Hematopoietic multipotent progenitor cell treated with erythropoietin and hydrocortisone succinate and interleukin-3 and kit ligand, for 15 days (in vitro differentiated cells): ENCODE measurements at regions not wholly inside any gene's neighbourhood (a gene's known extent, or its start where the extent isn't known, plus 50 kb on each side); places are given as distances from the start of the nearest gene placed in this dataset.
"Not testable (repeated sequence)": the region's sequence is repeated elsewhere in the genome, so short reads cannot be mapped to it uniquely, and the experiment has no call there.

Experiments used
- DNase-seq: peaks from one replicate; pipeline ENCODE4 v3.0.0-alpha.2; 2015; ENCODE audit warnings: low spot score

DNA sequence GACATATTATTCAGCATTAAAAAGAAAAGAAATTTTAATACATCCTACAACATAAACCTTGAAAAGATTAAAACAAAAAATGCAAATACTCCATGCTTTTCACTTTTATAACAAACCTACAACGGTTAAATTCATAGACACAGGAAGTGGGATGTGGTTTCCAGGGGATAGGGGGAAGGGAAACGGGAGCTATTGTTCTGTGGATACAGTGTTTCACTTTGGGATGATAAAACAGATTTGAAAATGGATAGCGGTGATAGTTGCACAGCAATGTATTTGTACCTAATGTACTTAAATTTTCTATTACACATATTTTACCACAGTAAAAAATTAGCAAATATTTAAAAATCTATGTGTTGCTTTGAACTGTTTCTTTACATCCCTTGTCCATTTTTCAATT is 368.0 kb downstream of the CDY2B start:
- not testable (repeated sequence) for DNase-seq

DNA sequence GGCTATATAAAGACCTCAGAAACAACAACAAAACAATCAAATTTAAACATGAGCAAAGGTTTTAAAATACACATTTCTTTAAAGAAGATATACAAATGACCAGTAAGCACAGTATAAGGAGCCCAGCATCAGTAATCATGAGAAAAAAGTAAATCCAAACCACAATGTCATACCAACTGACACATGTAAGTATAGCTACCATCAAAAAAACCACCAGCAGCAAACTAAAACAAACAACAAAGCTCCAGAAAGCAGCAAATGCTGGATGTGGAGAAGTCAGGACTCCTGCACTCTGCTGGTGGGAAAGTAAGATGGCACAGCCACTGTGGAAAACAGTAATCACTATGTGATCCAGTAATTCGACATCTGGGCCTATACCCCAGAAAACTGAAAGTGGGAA is 368.5 kb downstream of the CDY2B start:
- DNase-seq = not testable (repeated sequence)

DNA sequence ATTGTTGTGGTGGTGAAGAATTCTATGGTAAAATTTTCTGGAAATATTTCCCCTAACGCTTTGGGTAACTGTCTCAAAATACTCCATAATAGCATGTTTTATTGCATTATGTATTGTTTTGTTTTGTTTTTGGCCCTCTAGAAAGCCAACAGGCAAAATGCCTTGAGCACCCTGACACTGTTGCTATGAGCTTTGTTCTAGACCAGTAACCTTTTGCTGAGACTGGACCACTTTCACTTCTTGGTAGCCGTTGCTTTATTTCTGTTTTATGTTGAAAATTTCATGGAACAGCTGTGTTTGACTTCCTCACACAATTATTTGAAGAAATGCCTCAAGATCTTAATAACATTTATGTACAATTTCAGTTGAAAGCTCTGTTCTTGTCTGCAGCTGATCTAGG is 374.2 kb downstream of the CDY2B start:
- DNase-seq = not testable (repeated sequence)

DNA sequence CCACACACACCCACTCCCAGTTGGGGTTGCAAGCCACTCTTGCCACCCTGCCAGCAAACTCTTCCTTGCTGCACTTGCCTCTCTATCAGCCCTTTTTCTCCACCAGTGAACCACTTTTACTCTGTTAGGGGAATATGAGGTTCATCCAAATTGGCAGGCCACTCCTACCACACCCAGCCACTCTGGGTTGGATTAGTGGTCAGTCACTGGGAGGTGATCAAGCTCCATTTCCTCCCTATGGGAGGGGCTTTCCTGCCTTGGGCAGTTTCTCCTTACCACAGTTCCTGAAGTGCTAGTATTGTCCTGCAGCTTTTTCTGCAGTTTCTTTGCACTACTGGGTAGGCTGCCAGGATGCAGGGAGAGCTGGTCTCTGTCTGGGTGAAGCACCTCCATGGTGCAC is 395.3 kb downstream of the CDY2B start:
- not testable (repeated sequence) for DNase-seq

DNA sequence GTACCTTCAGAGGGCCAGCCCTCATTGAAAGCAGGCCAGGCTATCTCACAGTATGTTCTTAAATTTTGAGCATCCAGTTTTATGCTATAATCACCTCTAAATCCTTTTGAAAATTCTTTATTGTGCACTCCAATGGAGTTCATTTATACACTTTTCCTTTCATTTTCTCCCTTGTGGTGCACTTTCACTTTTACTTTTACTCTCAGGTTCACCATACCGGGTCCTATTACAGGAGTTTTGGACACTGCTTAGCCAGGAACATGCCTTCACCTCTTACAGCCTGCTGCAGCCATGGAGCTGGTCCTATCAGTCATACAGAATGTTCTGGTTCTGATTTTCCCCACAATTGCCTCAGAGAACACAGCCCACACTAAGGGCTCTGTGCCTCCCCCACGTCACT is 395.9 kb downstream of the CDY2B start:
- DNase-seq = not testable (repeated sequence)

DNA sequence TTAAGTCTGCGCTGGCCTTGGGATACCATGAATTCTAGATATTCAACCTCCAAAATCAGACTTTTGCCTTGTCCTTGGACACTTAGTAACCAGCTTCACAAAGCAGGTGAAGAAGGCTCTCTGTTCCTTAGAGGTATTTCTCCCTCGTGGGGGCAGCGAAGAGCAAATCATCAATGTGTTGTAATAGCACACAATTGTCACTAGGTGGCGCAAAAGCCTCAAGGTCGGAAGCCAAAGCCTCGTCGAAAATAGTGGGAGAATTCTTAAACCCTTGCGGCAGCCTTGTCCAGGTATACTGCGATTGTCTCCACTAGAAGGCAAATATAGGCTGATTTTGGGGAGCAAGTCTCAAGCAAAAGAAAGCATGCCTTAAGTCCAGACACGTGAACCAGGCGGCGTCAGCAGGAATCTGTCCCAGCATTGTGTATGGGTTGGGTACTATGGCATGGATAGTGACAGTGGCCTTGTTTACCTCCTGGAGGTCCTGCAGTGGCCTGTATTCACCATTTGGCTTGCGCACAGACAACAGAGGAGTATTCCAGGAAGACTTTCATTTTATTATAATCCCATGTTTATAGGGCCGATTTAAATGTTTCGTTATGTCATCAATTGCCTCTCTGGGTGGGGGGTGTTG is 398.5 kb downstream of the CDY2B start:
- not testable (repeated sequence) for DNase-seq

DNA sequence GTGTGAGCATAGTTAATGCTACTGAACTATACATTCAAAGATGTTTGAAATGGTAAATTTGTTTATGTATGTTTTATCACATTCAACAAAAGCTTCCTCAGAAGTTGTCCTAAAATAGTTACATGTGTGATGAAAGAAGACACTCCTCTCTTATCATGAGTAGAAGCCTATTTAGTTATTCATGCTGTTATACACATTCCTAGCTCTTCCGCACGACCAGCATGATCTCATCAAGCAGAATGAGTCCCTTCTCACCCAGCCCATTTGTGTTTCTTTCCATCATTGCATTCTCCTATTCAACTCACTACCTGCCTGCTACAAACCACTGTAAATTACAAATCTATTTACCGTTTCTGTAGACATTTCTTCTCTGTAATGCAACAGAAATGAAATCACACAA is 408.0 kb downstream of the CDY2B start:
- not testable (repeated sequence) for DNase-seq

DNA sequence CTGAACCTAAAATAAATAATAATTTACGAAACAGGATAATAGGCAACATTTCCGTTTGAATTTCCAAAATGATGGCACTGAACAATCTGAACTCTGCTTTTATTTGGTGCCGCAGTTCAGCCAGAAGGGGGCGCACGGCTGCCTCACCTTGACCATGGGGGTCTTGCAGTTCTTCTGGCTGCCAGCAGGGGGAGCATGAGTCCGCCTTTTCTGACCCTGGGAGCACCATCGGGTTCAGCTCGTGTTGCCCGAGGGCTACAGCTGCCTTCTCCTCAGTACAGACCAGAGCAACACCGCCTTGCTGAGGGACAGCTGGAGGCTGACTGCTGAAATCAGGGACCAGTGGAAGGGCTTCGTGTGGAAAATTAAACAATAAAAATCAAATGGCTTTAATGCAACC is 420.3 kb downstream of the CDY2B start:
- DNase-seq = not testable (repeated sequence)

DNA sequence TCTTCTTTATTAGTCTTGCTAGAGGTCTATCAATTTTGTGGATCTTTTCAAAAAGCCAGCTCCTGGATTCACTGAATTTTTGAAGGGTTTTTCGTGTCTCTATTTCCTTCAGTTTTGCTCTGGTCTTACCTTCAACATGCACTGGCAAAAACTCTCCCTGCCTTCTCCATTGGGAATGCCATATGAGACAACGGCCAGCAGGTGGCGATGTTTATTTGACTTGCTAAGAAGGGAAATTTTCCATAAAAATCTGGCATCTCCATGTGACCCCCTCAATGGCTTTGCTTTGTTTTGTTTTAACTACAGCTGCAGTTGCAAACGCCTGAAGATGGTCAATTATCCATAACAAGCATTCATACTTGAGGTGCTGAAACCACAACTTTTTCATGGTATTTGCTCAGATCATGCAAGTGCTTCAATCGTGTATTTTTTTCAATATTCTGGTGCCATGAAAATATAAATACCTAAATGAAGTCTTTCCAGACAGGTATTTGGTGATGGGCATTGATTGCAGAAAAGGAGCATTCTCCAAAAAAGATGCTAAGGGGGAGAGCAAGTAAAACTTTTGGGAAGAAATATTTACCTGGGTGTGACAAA is 449.4 kb downstream of the CDY2B start:
- DNase-seq = peak; percentile 2

DNA sequence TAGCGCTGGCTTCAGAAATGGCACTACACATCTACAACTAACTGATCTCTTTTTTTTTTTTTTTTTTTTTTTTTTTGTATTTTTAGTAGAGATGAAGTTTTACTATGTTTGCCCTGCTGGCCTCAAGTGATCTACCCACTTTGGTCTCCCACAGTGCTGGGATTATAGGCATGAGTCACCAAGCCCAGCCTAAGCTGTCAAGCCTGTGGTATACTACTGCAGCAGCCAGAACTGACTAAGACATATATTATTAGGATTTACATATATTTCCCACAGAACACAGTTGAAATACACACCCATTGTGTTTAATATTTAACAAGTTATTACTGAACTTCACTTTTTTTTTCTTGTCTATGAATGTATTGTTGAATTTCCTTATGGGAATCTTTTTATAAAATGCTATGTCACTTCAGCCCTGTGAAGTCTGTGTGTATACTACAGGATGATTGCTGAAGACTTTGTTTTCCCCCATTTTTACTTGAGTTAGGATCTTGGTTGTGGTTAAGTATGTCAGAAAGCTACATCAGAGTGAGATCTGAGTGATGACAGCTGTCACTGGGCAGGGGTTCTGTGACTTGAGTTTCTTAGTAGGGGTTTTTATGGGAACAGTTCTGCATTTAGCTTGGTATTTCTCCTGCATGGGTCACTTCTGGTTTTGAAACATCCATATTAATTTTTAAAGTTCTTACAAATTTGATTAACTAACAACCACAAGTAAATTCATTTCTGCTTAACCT is 481.5 kb downstream of the CDY2B start:
- DNase-seq = no peak

DNA sequence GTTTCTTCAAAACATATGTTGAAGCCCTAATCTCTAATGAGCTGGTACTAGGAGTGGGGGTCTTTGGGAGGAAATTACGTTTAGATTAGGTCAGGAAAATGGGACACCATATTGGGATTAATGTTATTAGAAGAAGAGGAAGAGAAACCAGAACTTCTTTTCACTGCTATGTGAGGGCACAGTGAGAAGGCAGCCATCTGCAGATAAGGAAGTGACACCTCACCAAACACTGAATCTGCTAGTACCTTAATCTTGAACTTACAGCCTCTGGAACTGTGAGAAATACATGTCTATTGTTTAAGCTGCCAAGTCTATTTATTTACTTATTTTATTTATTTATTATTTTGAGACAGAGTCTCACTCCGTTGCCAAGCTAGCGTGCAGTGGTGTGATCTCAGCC is 482.4 kb downstream of the CDY2B start:
- DNase-seq = no peak

DNA sequence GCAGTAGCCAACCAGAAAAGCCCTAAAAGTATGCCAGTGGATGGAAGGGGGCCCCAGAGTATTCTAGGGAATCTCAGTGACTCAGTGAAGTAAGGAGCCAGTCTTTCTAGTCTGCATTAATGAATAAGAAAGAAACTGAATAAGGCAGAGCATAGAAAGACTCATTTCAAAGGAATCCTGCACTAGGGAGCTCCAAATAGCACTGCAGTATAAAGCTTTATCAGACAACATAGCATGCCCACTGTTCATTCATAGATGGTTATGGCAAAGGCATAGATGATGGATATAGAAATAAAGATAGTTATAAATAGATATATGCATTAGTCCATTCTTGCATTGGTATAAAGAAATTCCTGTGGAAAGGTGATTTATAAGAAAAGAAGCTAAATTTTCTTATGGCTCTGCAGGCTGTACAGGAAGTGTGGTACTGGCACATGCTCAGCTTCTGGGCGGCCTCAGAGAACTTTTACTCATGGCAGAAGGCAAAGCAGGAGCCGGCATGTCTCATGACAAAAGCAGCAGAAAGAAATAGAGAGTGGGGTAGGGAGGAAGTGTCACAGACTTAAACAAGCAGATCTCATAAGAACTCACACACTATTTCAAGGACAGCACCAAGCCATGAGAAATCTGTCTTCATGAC is 498.5 kb downstream of the CDY2B start:
- DNase-seq = no peak

DNA sequence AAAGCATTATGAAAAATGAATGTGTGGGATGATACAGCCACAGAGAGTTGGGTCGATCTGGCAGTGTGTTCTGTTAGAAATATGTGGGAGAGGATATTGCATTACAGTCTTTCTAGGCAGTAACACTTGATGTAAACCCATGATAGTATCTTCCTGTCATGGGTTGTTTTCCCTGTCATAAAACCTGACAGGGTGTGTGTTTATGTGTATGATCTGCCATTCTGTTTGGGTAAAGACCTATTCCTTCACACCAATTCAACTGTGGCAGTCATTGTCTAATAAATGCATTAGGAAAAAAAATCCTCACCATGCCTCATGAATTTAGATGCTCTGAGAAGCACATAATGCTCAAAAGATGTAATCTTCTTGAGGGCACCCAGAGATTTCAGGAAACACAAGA is 501.7 kb downstream of the CDY2B start:
- no peak for DNase-seq

DNA sequence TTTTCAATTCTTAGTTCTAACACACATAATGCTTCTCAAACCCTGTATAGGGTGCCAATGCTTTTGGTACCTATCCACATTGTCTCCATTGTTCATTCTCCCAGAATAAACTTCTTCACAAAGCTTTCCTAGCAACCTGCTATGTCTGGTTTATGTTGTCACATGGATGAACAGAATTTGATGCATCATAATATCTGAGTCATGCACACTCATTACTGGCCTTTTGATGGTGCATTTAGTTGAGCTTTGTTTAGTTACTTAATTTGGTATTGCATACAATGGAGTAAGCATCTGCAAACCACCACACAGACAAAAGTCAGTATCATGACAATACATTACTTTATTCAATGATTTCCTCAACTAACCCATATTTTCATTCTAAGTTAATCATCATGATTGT is 511.6 kb downstream of the CDY2B start:
- DNase-seq = no peak

DNA sequence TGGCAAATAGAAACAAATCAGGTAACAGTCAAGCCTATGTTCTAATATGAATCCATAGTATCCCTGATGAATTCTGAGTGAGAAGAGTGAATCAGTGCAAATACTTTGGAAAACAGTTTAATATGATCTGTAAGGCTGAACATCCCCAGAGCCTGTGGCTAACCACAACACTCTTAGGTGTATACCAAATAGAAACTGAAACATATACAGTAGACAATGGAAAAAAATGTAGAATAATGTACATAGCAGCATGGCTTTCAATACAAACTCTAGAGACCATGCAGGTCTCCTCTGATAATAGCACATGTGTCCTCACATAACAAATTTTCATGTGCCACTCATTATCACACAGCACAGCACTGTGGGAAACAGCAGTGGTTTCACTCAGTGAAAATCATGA is 513.6 kb downstream of the CDY2B start:
- no peak for DNase-seq

DNA sequence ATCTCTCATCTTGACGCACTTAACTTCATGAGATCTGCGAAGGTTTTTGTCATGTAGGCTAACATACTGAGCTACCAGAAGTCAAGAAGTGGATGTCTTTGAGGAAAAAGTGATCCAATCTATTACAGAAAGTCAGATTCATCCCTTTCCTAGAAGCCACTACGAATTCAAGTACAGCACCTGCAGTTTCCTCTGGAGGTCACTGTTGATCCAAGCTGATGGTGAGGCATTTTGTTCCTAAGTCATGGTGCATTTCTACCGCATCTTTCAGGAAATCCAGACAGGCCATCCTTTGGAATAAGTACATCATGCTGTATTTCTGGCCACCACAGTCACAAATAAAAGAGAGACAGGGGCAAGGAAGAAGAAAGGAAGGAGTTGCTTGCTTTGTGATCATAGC is 541.0 kb downstream of the CDY2B start:
- DNase-seq = no peak

DNA sequence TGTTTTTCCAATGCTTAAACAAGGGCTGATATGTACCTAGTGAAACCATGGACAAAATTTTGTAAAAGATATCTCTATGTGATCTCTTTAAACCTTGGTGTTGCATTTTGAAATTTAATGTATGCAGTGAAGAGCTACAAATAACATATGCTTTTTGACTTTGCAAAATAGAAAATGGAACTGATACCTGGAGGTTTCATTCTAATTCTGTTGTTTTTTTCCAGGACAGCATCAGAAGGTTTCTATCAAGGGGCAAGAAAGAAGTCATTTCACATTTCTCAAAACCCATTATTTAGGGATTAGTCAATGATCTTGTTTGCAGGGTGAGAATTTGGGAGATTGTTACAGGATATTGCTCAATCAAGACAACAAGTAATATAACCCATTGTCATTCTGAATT is 549.3 kb downstream of the CDY2B start:
- DNase-seq = no peak

DNA sequence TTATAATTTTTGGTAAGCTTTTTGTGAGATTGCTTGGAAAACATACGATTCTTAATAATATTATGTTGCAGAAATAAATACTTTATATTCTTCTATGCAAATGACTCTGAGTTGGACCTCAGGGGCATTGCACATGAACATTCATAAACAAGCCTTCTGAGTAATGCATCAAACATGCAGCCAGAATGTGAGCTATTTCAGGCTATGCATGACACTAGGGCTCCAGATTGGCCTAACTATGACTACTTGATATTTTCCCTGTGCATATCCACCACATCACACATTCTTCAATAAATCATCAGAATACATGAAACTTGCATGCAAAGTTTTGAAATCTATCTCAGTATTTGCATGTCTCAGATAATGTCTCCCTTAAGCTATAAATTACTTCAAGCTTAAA is 560.1 kb downstream of the CDY2B start:
- no peak for DNase-seq

DNA sequence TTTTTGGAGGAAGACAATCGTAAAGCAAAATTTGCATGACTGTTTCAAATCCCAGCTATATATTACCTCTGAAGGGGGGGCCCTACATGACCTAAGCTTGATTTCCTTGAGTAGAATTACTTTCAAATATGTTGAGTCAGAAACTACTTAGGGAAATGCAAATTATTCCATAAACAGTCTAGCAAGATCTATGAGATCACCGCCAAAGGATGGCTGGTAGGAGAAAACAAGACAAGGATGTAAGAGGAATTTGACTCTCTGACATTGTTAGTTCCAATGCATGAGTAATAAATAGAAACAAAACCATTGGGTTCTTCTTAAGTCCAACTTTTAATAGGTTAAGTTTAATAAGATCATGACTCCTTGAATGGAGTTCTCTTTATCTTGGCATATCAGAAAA is 561.4 kb downstream of the CDY2B start:
- no peak for DNase-seq

DNA sequence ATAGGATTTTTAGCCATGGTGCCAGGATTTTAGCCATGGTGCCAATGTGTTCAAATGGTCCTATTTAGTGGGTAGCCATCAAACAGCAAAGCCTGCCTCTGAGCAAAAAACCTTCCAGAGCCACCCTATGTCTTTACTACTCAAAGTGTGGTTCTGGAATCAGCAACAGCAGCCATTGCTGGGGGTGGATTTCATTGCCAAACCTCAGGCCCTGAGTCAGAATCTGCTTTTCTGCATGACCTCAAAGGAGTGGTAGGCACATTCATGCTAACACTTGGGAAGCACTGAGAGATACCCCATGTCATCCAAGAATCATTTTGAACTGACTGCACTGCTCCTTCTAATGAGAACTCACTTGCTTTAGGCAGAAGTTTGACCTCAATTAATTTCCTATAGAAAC is 603.0 kb downstream of the CDY2B start:
- no peak for DNase-seq

DNA sequence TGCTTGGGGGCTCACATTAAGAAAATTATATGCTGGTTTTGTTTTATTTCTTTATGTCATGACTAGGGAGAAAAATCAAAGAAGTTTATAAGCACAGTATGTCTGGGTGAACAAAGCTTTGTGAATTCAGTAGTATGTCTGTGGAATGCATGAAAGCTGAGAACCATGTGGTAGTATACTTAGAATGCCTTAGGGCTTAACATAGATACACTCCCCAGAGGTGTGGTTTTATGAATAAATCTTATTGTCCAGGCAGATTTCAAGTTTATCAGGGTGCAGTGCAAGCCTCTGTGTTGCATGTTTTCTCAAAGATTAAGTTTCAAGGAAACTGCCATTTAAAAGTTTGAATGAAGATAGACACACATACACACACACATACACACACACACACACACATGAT is 620.5 kb downstream of the CDY2B start:
- no peak for DNase-seq

DNA sequence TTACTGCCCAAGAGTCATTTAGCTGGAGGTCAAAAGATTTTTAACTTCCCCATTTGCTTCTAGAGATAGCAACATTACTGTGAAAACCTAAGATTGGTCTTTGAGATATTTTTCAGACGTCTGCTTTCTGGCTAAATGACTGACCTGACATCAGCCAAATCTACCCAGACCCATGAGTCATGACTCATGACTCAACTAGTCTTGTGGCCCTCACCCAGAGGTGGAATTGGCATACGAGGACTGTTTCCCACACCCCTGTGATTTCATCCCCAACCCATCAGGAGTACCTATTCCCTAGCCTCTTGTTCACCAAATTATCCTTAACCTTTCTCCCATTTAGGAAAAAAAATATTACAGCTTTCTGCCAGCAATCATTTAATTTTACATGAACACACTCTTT is 641.6 kb downstream of the CDY2B start:
- no peak for DNase-seq

DNA sequence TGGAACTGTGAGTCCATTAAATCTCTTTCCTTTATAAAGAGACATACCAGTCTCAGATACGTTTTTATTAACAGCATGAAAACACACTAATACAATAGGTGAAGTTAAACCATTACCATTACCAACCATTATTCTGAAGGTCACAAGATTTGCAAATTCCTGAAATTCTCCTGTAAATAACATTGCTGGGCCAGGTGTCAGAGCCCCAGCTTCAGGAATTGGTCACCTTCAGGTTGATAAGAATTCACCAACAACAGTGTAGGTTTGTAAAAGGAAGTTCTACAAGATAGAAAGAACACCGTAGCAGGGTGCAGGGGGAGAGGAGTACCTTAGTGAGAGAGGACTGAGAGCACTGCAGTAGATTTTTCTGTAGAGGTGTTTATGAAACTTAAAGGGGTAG is 644.3 kb downstream of the CDY2B start:
- no peak for DNase-seq
